GM12892 (cell line): ENCODE measurements at regions not wholly inside any gene's neighbourhood (a gene's known extent, or its start where the extent isn't known, plus 50 kb on each side); places are given as distances from the start of the nearest gene placed in this dataset.

Experiments
- DNase-seq: peaks from one replicate; pipeline ENCODE4 v3.0.0; 2011; ENCODE audit not compliant: insufficient read length
- FAIRE-seq: peaks from 2 replicates; lab custom pipeline; 2011; peaks lifted over from hg19 to GRCh38; lab: Jason Lieb, UNC
- POLR2A ChIP-seq: IDR thresholded peaks from 2 replicates; pipeline ENCODE4 v1.6.1; 2011; ENCODE audit warnings: low read depth, low read length, control low read depth
- POLR2AphosphoS5 ChIP-seq: IDR thresholded peaks from 2 replicates; pipeline ENCODE4 v1.6.1; 2011; ENCODE audit warnings: low read depth, low read length, control low read depth
- TAF1 ChIP-seq: IDR thresholded peaks from 2 replicates; pipeline ENCODE4 v1.6.1; 2011; ENCODE audit warnings: low read depth, mild to moderate bottlenecking, control low read depth, low read length, borderline replicate concordance

DNA sequence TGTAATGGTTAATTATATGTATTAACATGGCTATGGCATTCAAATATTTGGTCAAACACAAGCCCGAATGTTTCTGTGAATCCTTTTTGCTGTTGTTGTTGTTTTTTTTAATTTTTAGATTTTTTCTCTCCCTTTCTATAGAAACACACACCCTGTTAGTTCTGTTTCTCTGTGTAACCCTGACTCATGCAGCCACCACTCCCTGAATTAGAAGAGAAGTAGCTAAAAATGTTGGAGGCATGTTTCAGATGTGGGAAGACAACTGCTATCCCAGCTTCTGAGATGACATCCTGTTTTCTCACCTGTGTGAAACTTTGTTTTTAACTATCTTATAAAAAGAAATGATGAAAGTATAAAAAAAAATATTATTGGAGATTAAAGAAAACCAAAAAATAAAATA lies 219.6 kb upstream of the RGPD4 start:
- DNase-seq (no peak), FAIRE-seq (no peak)
- no peak for TF ChIP-seq TAF1

DNA sequence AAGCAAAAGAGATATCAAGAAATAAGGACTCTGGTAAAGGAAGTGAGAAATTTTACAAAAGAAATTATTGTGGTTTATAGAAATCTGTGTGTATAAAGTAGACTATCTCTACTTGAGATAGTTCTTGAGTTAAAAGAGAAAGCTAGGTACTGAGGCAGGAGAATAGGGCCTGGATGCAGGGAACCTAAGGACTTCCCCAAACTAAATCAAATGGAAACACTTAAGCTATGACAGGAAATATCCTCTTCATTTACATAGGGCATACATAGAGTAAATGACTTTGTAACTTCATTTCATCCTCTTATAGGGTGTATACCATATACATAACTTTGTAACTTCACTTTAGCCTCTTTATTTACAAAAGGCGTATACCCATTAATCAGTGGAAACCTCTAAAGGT lies 219.2 kb upstream of the RGPD4 start:
- TF ChIP-seq TAF1: no peak
- no peak for TF ChIP-seq POLR2A
- no peak for TF ChIP-seq POLR2AphosphoS5
- no peak for FAIRE-seq

DNA sequence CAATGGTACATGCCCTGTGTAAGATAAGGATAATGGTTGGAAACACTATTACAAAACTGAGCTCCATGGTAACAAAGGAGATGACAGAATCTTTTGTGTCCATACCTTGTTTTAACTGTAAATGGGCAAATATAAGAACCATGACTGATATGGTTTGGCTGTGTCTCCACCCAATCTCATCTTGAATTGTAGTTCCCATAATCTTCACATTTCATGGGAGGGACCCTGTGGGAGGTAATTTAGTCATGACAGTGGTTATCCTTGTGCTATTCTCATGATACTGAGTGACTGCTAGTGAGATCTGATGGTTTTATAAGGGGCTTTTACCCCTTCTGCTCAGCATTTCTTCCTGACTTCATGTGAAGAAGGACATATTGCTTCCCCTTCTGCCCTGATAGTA lies 211.7 kb upstream of the RGPD4 start:
- FAIRE-seq: no peak

More for the DNA sequence above, 219.2 kb upstream of the RGPD4 start:
- DNase-seq: no peak

DNA sequence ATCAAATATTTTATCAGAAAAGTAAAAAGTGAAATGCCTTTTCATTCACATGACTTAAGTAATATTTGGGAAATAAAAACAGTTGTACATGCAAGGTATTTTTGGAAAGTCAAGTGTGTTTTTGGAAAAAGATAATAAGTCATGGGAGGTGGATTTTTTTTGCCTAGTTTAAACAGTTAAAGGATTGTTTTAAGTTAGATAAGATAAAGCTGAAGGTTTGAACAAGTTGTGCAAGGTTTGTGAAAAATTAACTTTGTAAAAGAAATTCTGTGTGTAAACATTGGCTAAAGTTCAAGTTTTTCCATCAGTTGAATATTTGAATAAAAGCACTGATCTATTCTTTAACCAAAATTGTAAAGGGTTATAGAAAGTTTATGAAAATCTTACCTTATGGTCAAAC lies 207.9 kb upstream of the RGPD4 start:
- no peak for TF ChIP-seq TAF1
- no peak for FAIRE-seq
- no peak for DNase-seq

More for the DNA sequence above, 211.7 kb upstream of the RGPD4 start:
- TF ChIP-seq POLR2A (no peak), POLR2AphosphoS5 (no peak)
- DNase-seq: no peak

DNA sequence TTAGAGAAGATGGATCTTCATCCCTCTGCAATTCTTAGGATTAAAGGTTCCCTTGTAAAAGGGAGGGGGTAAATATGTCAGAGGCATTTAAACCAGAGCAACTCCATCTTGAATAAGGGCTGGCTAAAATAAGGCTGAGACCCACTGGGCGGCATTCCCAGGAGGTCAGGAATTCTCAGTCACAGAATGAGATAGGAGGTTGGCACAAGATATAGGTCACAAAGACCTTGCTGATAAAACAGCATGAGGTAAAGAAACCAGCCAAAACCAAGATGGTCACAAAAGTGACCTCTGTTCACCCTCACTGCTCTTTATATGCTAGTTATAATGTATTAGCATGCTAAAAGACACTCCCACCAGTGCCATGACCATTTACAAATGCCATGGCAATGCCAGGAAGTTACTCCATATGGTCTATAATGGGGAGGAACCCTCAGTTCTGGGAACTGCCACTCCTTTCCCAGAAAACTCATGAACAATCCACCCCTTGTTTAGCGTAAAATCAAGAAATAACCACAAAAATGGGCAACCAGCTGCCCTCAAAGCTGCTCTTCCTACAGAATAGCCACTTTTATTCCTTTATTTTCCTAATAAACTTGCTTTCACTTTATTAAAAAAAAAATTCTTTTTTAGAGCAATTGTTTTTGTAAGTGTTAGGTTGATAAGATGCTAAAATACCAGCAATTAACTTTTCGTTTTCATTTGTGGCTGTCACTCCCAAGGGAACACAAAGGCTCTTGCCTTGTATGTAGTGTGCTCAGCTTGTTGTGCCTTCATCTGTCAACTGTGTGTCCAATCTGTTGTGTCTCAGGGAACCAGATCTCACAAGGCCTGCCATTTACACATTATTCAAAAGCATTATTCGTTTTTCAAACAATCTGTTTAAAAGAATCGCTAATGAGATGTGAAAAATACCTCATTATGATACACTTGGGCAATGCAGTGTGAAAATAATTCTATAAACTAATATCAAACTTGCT lies 205.2 kb upstream of the RGPD4 start:
- TF ChIP-seq POLR2AphosphoS5 (no peak), TAF1 (no peak), POLR2A (no peak)
- no peak for FAIRE-seq
- no peak for DNase-seq

DNA sequence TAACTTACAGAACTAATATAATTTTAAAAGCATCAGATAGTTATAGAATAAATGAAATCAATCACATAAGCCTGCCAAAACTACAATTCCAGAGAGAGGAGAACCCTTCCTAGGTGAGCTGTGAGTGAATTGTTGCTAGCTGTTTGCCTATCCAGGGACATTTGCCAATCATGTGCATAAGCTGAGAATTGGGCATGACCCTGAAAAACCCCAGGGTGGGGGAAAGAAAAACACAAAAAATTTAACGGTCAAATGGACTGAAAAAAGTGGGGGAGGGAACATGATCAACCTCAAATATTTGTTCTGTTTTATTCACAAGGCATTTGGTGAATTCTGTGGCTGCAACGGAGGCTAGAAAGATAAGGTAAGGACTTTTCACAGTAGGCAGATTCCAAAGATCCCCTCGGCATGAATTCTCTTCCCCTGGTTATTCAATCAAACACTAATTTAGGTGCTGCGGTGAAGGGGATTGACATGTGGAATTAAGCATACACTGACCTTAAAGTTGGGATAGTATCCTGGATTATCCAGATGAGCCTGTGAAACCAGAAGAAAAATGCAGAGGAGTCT lies 203.9 kb upstream of the RGPD4 start:
- TF ChIP-seq POLR2A (no peak), POLR2AphosphoS5 (no peak), TAF1 (no peak)
- no peak for FAIRE-seq
- no peak for DNase-seq

DNA sequence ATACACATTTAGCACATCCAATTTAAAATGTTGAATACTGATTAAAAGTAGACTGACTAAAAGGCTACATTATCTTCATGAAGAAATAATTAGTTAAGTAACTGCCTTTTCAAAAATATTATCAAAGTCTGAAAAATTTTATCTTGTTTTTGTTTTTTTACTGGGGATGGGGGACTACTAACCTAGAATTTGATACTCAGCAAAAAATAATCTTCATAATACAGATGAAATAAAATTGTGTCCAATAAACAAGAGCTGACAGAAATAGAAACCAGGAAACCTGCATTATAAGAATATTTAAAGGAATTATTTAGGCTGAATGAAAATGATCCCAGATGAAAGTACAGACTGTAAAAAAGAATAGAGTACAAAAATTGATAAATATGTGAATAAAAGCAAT lies 200.7 kb upstream of the RGPD4 start:
- TF ChIP-seq TAF1 (no peak), POLR2AphosphoS5 (no peak), POLR2A (no peak)
- no peak for DNase-seq
- FAIRE-seq: no peak

DNA sequence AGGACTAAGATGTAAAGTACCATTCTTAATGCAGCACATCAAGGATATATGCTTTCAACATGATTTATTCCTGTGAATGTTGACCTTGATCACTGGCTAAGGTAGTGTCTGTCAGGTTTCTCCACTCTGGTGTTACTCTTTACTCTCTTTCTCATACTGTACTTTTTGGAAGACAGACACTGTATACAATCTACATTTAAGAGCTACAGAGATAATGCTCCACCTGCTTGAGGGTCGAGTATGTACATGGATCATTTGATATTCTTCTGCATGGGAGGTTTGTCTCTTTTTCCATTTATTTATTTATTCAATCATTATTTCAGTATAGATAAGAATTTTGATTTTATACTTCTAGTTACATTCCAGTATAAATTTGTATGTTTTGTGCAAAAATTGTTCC lies 199.5 kb upstream of the RGPD4 start:
- no peak for FAIRE-seq
- DNase-seq: no peak
- no peak for TF ChIP-seq TAF1
- no peak for TF ChIP-seq POLR2AphosphoS5

DNA sequence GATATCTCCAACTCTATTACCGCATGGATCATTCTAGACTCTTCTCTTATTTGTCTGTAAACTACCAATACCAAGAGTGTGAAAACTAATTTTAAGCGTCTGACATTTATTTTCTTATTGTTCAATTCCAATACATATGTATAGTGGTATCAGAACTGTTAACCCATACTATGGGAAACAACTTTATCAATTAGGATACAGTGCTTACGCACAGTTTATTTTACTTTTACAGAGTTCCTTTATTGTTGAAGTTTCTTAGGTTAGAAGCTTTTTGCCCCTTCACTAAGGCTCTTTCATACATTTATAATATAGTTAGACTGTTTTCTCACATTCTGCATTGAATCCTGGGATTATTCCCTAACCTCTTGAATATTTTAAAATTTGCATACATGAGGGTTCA lies 198.8 kb upstream of the RGPD4 start:
- FAIRE-seq: no peak
- DNase-seq: no peak
- TF ChIP-seq POLR2AphosphoS5 (no peak), POLR2A (no peak)

DNA sequence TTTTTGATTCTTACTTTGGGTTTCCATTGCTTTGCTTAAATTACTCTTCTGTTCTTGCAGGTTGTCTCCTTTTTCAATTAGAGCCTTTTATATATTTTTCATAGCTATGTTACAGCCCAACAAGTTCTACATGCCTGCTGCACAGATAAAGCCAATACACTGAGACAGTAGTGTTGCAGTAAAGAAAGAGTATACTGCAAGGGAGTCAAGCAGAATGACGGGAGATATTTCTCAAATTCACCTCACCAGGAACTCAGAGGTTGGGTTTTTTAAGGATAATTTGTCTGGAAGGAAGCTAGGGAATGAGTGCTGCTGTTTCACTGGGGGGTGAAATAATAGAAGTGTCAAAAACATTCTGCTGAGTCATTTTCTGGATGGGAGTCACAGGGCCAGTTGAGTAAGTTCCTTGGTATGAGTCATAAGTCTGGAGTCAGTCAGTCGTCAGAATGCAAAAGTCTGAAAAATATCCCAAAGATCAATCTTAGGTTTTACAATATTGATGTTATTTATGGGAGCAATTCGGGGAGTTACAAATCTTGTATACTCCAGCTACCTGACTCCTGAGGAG lies 193.0 kb upstream of the RGPD4 start:
- TF ChIP-seq POLR2A (no peak), POLR2AphosphoS5 (no peak), TAF1 (no peak)
- DNase-seq: no peak
- FAIRE-seq: no peak

DNA sequence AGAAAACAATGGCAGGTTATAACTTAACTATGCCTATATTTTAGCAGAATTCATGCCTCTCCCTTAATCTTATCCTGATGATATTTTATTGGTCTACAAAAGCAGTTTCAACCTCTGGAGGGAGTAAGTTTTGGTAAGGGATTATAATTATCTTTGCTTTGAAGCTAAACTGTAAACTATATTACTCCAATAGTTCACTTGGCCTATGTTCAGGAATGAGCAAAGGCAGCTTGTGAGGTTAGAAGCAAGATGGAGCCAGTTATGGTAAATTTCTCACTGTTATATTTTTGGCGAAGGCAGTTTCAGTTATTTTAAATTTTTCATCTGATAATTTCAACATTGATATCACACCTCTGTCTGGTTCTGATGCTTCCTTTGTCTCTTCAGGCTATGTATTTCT lies 192.5 kb upstream of the RGPD4 start:
- DNase-seq (no peak), FAIRE-seq (no peak)

DNA sequence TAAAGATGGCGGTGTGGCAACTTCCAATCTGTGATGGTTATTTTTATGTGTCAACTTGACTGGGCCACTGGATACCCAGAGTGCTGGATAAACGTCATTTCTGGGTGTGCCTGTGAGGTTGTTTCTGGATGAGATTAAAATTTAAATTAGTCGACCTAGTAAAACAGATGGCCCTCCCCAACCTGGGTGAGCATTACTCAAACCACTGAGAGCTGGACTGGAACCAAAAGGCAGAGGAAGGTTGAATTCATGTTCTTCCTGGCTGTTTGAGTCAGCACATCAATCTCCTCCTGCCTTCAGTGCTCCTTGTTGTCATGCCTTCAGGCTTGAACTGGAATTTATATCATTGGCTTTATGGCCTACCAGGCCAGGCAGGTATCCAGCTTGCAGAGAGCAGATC lies 190.8 kb upstream of the RGPD4 start:
- FAIRE-seq (no peak), DNase-seq (no peak)
- TF ChIP-seq TAF1 (no peak), POLR2A (no peak), POLR2AphosphoS5 (no peak)

More for the DNA sequence above, 192.5 kb upstream of the RGPD4 start:
- TF ChIP-seq TAF1: no peak
- TF ChIP-seq POLR2AphosphoS5: no peak
- TF ChIP-seq POLR2A: no peak
